HL-60 (cell line): ENCODE measurements at regions not wholly inside any gene's neighbourhood (a gene's known extent, or its start where the extent isn't known, plus 50 kb on each side); places are given as distances from the start of the nearest gene placed in this dataset.

Experiments
- GABPA ChIP-seq: IDR thresholded peaks from 2 replicates; pipeline ENCODE4 v1.6.1; 2012; ENCODE audit warnings: low read depth
- SPI1 ChIP-seq: IDR thresholded peaks from 2 replicates; pipeline ENCODE4 v1.6.1; 2012; ENCODE audit warnings: low read depth, mild to moderate bottlenecking, borderline replicate concordance
- TF ChIP-seq, protein P1 (sequence below): IDR thresholded peaks from 2 replicates; pipeline ENCODE4 v1.6.1; 2012; ENCODE audit warnings: low read depth; ENCODE audit not compliant: insufficient replicate concordance
- TF ChIP-seq, protein P2 (sequence below): IDR thresholded peaks from one replicate; pipeline ENCODE4 v1.5.1; 2011; ENCODE audit warnings: low read length, control low read depth, inconsistent platforms; ENCODE audit not compliant: insufficient read depth

DNA sequence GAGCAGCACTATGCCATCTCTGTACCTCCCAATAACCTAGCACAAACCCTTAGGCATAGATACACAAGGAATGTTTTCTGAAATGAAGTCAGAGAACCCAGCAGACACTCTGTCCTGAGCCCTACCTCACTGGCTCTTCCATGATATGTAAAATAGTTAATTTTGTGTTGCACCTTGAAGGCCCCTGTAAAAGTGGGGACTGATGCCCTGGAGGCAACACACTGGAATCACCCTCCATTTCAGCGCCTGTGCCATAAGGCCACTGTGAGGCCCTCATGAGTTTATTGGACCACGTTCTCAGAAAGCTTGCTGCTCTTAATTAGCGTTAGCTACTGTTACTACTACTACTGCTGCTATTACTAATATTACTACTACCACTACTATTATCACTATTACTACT is 670.1 kb upstream of the SOX11 start:
- TF ChIP-seq, protein P1, sequence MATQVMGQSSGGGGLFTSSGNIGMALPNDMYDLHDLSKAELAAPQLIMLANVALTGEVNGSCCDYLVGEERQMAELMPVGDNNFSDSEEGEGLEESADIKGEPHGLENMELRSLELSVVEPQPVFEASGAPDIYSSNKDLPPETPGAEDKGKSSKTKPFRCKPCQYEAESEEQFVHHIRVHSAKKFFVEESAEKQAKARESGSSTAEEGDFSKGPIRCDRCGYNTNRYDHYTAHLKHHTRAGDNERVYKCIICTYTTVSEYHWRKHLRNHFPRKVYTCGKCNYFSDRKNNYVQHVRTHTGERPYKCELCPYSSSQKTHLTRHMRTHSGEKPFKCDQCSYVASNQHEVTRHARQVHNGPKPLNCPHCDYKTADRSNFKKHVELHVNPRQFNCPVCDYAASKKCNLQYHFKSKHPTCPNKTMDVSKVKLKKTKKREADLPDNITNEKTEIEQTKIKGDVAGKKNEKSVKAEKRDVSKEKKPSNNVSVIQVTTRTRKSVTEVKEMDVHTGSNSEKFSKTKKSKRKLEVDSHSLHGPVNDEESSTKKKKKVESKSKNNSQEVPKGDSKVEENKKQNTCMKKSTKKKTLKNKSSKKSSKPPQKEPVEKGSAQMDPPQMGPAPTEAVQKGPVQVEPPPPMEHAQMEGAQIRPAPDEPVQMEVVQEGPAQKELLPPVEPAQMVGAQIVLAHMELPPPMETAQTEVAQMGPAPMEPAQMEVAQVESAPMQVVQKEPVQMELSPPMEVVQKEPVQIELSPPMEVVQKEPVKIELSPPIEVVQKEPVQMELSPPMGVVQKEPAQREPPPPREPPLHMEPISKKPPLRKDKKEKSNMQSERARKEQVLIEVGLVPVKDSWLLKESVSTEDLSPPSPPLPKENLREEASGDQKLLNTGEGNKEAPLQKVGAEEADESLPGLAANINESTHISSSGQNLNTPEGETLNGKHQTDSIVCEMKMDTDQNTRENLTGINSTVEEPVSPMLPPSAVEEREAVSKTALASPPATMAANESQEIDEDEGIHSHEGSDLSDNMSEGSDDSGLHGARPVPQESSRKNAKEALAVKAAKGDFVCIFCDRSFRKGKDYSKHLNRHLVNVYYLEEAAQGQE: no peak
- TF ChIP-seq, protein P2, sequence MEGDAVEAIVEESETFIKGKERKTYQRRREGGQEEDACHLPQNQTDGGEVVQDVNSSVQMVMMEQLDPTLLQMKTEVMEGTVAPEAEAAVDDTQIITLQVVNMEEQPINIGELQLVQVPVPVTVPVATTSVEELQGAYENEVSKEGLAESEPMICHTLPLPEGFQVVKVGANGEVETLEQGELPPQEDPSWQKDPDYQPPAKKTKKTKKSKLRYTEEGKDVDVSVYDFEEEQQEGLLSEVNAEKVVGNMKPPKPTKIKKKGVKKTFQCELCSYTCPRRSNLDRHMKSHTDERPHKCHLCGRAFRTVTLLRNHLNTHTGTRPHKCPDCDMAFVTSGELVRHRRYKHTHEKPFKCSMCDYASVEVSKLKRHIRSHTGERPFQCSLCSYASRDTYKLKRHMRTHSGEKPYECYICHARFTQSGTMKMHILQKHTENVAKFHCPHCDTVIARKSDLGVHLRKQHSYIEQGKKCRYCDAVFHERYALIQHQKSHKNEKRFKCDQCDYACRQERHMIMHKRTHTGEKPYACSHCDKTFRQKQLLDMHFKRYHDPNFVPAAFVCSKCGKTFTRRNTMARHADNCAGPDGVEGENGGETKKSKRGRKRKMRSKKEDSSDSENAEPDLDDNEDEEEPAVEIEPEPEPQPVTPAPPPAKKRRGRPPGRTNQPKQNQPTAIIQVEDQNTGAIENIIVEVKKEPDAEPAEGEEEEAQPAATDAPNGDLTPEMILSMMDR: no peak
- TF ChIP-seq SPI1: no peak
- TF ChIP-seq GABPA: no peak
